ENCODE measurements at regions not wholly inside any gene's neighbourhood (a gene's known extent, or its start where the extent isn't known, plus 50 kb on each side); places are given as distances from the start of the nearest gene placed in this dataset.

- no peak overlapping the region for H3K4me3 ChIP-seq (ENCODE audit: low read depth, low read length)
- no peak for DNase-seq (ENCODE audit: low read depth)
- TF ChIP-seq, protein P1, sequence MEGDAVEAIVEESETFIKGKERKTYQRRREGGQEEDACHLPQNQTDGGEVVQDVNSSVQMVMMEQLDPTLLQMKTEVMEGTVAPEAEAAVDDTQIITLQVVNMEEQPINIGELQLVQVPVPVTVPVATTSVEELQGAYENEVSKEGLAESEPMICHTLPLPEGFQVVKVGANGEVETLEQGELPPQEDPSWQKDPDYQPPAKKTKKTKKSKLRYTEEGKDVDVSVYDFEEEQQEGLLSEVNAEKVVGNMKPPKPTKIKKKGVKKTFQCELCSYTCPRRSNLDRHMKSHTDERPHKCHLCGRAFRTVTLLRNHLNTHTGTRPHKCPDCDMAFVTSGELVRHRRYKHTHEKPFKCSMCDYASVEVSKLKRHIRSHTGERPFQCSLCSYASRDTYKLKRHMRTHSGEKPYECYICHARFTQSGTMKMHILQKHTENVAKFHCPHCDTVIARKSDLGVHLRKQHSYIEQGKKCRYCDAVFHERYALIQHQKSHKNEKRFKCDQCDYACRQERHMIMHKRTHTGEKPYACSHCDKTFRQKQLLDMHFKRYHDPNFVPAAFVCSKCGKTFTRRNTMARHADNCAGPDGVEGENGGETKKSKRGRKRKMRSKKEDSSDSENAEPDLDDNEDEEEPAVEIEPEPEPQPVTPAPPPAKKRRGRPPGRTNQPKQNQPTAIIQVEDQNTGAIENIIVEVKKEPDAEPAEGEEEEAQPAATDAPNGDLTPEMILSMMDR (IDR thresholded peaks at IDR 0.05; ENCODE audit: insufficient read depth, low read length) = no peak
Observed at GRCh38 chr16:9610727-9611126, 519.3 kb downstream of the HAPSTR1 start.

GRCh38 chr16:9612267-9612666, 520.8 kb downstream of the HAPSTR1 start:
- TF ChIP-seq, protein P1 (IDR thresholded peaks at IDR 0.05; ENCODE audit: insufficient read depth, low read length) = no peak
- DNase-seq (ENCODE audit: low read depth) = no peak

DNA sequence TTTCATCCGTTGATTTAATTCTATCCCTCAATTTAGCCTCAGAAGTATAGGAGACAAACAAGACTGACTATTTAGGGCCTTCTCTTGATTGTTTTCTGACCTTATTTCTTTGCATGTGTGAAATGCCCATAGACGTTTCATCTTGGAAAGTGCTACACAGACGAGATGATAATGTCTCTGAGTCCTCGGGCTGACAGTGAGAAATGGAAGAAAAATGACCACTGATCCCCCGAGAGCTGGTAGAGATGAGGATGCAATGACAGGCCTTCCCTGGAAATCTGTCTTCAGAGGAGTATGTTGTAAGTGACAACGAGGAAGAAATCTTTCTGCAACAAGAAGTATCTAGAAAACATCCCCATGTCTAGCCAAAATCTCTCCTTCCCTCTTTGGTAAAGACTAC, 522.9 kb downstream of the HAPSTR1 start:
- TF ChIP-seq, protein P1 (IDR thresholded peaks at IDR 0.05; ENCODE audit: insufficient read depth, low read length) = no peak
- no peak for DNase-seq (ENCODE audit: low read depth)
- H3K4me3 ChIP-seq (ENCODE audit: low read depth, low read length) = no peak overlapping the region

More at GRCh38 chr16:9612267-9612666, 520.8 kb downstream of the HAPSTR1 start:
- no peak overlapping the region for H3K4me3 ChIP-seq (ENCODE audit: low read depth, low read length)

DNA sequence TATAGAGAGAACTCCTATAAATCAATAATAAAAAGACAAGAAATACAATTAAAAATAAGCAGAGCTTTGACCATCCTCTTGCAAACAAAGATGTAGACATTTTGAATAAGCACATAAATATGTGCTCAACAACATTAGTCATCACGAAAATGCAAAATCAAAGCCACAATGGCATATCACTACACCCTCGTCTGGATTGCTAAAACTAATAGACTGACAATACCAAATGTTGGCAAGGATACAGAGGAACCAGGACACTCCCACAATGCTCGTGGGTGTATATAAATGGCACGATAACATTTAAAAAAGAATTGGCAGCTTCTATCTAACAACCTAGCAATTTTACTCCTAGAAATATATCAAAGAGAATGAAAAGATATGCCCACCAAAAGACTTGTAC, 530.8 kb downstream of the HAPSTR1 start:
- TF ChIP-seq, protein P1 (IDR thresholded peaks at IDR 0.05; ENCODE audit: insufficient read depth, low read length) = no peak
- H3K4me3 ChIP-seq (ENCODE audit: low read depth, low read length) = no peak overlapping the region
- DNase-seq (ENCODE audit: low read depth) = no peak

DNA sequence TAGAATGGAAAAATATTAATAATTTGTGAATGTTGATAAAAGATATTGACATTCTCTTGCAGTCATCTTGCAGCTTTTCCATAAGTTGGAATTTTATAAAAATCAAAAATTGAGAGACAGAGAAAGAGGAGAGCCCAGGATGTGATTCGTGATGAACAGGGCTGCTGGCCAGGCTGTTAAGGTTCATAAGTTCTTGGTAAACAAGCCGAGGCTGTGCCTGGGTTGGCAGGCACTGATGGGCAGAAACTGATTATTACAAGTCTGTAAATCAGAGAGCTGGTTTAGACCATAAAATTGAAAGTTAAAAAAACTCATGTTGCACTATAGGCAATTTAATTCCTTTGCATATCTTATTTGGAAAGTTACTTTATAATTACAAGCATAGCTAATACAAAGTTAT, 533.7 kb downstream of the HAPSTR1 start:
- no peak for DNase-seq (ENCODE audit: low read depth)
- TF ChIP-seq, protein P1 (IDR thresholded peaks at IDR 0.05; ENCODE audit: insufficient read depth, low read length) = no peak
- H3K4me3 ChIP-seq (ENCODE audit: low read depth, low read length) = no peak overlapping the region

DNA sequence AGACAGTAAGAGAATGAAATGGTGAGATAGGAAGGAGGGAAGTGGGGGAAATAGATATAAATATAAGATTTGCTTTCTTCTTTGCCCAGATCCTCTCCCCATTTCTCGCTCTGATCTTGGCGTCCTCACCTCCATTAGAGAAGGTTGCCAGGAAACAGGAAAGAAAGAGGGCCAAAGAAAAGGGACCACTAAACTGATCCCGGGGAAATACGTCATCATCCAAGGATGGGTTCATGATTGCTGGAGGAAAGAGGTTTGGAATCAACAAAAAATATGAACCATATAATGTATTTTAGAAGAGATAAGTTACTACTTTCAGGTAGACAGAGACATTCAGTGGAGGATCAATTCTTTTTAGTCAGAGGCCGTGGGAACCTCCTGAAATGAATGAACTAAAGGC, 536.0 kb downstream of the HAPSTR1 start:
- DNase-seq (ENCODE audit: low read depth) = no peak
- TF ChIP-seq, protein P1 (IDR thresholded peaks at IDR 0.05; ENCODE audit: insufficient read depth, low read length) = no peak
- no peak overlapping the region for H3K4me3 ChIP-seq (ENCODE audit: low read depth, low read length)

- H3K4me3 ChIP-seq (ENCODE audit: low read depth, low read length) = no peak overlapping the region
- TF ChIP-seq, protein P1 (IDR thresholded peaks at IDR 0.05; ENCODE audit: insufficient read depth, low read length) = no peak
- DNase-seq (ENCODE audit: low read depth) = no peak
Observed at GRCh38 chr16:9630119-9630518, 538.7 kb downstream of the HAPSTR1 start.

All from fibroblast of the aortic adventitia (primary cell).